GM19328 (cell line): ENCODE measurements at regions not wholly inside any gene's neighbourhood (a gene's known extent, or its start where the extent isn't known, plus 50 kb on each side); places are given as distances from the start of the nearest gene placed in this dataset.

Source experiments
- ATAC-seq: cut with Tn5 transposase; IDR thresholded peaks from one replicate; pipeline ENCODE4 v1.9.1; 2021; ENCODE audit warnings: mild to moderate bottlenecking, moderate library complexity; ENCODE audit not compliant: unreplicated experiment

DNA sequence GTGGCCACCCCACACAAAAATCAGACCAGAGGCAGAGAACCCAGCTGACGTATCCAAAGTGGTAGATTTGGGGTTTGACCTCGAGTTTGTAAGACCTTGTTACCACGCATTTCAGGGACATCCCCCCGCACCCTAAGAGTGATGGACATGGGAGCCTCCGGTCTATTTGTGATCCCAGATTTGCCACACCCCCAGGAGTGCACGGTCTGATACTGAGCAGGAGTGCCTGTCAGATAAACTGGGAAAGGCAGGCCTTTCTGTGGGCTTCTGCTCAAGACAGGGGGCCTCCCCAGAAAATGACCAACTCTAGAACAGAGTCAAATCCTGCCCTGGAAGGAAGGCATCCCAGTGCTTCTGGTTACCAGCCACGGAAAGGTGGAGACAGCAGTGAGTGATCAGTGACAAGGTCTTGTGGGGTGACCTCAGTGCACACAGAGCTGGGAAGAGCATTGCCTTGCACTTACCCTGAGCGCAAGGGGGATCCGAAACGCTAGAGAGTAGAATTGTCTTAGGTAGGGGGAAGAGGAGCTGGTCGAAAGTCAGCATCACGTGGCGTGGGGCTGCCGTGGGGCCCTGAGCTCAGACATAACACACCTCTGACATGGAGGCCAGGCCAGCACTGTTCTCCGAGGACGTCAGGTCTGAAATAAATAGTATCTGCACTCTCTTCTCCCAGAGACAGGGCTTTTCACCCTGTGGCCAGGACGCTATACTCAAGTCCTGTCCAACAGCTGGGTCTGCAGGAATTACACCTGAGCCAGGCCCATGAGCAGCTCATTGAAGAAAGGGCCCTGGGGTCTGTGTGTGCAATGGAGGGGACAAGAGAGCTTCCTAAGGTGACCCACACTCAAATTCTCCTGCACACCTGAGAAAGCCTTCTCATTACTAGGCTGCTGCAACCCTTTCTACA is 242.4 kb upstream of the SALL3 start:
- ATAC-seq: no peak

DNA sequence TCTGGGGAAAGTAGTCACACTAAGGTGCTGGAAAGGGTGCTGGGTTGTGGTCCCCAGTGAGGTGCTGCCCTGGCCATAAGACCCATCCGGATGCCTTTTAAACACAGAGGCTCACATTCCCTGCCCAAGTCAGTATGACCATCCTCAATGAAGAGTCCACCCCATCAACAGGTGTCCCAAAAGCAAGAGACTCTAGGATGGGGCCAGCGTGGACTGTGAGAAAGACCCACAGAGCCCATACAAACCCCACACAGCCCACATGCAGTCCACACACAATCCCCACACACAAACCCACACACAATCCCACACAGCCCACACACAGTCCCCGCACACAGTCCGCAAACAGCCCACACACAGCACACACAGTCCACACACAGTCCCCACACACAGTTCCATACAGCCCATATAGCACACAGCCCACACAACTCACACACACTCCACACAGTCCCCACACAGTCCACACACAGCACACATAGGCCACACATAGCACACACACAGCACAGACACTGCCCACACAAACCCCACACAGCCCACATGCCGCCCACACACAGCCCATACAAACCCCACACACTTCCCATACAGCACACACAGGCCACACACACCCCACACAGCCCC is 241.4 kb upstream of the SALL3 start:
- ATAC-seq: no peak

DNA sequence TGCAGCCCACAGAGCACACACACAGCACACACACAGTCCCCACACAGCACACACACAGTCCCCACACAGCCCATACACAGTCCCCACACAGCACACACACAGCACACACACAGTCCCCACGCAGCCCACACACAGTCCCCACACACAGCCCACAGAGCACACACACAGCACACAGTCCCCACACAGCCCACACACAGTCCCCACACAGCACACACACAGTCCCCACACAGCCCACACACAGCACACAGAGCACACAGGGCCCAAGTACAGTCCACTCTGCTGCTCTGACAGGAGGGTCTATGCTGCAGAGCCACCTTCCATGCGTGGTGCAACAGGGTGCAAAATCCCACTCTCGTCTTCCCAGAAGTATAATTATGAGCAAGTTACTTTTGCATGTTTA is 240.5 kb upstream of the SALL3 start:
- ATAC-seq: no peak

DNA sequence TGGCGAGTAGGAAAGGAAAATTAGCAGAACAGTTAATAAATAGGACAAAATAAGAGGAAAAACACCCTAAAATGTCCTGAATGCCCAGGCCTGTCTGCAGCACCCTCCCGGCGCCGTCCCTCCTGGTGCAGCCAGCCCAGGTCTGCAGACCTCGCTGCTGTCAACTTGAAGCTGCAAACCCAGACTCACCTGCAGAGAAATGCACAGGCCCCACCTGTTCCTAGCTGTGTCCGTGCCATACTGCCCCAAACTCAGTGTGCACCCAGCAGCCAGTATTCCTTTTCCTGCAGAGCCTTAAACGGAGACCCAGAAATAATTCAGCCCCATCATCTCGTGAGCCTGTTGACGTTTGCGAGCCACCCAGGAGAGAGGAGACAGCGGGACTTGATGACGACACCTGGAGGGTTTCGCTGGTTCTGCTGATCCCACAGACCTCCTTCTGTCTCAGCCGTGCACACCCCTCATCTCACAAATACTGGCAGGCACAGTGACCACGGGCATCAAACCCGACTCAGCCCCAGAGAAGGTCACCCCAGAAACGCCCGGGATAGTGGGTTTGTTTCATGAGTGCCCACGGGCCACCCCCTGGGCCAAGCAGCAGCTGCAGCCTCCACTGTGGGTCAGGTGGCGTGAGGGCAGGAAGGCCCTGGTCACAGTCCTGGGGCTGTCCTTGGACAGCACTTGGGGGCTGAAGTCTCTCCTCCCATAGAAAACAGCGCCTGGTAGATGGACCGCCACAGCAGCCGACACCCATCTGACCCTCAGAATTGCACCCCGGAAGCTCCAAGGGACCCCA is 239.5 kb upstream of the SALL3 start:
- no peak for ATAC-seq

DNA sequence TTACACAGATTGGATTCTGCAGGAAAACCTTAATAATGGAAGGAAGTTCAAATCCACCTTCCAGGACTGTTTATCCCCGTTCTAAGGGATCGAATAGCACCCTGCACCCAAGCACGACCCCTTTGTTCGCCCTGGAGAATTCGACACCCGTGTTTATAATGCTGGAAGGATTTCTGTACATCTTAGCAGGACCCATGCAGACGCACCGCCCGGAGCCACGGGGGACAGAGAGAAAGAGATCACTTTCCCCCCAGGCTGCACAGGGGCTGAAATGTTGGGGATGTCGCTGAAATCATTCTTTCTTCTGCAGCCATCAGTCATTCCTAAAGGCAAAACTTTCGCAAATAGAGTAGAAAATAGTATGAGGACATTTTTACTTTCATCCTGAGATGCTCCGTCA is 238.7 kb upstream of the SALL3 start:
- no peak for ATAC-seq

DNA sequence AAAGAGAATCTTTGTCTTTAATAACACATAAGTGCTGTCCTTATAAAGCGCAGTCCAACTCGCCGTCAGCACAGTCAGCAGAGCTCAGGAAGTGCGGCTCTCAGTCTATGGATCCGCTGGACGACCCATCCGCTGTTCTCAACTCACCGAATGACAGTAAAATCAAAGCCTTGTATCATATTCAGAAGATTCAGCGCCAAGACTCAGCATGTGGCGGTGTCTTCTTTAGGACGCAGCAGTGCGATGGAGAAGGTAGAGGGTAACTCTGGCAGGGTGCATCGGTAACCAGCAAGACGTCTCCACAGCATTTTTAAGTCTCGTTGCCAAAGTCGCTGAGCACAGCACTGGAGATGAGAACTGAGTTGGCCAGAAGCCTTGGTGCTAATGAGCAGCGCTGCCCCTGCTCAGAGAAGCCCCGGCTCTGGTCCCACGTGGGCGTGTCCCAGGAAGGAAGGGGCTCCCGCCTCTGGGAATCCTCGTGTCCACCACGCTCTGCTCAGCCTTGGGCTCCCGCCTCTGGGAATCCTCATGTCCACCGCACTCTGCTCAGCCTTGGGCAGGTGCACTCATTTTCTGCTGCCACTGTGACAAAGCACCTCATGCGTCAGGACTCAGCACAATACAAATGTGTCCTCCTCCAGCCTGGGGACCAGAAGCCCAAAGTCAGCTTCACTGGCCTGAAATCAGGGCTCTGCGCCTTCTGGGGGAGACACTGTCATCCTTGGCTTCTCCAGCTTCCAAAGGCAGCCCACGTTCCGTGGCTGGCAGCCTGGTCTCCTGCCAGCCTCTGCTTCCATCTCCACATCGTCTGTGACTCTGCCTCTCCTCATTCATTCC is 238.0 kb upstream of the SALL3 start:
- ATAC-seq: no peak

DNA sequence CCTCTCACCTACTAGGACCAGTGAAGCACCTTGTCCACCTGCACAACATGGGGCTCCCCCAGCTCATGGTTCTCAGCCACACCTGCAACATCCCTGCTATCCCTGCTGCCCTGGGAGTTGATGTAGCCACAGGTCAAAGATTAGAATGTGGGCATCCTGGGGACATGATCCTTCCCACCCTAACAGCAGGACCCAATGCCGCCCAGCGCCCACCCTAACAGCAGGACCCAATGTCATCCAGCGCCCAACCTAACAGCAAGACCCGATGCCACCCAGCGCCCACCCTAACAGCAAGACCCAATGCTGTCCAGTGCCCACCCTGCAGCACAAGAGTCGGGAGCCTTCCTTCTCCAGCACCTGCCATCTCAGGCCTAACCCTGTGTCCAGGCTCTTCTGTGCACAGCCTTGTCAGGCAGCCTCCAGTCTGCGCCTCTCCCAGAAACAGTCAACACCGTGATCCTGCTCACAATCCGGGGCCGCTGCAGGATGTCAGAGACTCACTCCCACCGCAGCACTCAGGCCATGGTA is 237.3 kb upstream of the SALL3 start:
- ATAC-seq: no peak

DNA sequence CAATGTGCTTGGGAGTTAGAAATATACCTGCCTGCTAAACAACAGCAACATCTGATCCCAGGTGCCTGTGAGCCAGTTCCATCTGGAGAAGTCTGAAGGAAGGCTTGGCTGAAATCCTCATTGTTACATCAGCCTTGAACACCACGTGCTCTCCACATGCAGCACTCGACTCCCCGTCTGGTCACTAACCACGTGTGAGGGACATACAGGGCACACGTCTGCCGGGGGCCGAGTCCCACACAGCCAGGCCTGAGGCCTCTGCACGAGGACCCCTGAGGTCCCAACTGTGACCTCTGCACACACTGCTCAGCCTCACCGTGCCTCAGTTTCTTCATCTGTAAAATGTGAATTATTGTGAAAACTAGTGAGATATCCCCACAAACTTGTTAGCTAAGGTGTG is 236.5 kb upstream of the SALL3 start:
- no peak for ATAC-seq

DNA sequence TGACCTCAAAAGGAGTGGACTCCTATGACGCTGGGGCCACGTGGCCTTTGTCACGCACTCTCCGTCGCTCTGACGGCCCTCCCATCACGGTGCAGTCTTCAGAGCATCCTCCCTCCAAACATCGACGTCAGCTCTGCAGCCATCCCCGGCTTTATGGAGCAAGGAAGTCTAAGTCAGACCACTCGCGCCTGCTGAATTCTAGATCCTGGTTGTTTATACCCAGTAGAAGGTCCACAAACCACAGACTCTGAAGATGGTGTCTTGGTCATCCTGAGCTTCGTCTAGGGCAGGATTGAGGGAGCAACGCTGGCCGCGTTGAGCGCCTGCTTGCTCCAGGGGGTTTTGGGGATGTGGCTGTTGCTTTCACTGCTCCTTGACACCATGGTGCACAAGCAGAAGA is 228.0 kb upstream of the SALL3 start:
- no peak for ATAC-seq

DNA sequence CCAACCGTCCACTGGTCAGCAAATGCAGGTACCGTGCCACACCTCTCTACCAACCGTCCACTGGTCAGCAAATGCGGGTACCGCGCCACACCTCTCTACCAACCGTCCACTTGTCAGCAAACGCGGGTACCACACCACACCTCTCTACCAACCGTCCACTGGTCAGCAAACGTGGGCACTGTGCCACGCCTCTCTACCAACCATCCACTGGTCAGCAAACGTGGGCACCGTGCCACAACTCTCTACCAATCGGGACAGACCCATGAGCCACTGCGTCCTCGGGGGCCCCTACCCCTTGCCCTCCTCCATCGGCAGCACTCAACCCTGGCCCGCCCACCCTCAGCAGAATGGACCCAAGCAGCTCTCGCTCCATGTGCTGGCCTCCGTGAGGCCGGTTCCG is 226.4 kb upstream of the SALL3 start:
- no peak for ATAC-seq

DNA sequence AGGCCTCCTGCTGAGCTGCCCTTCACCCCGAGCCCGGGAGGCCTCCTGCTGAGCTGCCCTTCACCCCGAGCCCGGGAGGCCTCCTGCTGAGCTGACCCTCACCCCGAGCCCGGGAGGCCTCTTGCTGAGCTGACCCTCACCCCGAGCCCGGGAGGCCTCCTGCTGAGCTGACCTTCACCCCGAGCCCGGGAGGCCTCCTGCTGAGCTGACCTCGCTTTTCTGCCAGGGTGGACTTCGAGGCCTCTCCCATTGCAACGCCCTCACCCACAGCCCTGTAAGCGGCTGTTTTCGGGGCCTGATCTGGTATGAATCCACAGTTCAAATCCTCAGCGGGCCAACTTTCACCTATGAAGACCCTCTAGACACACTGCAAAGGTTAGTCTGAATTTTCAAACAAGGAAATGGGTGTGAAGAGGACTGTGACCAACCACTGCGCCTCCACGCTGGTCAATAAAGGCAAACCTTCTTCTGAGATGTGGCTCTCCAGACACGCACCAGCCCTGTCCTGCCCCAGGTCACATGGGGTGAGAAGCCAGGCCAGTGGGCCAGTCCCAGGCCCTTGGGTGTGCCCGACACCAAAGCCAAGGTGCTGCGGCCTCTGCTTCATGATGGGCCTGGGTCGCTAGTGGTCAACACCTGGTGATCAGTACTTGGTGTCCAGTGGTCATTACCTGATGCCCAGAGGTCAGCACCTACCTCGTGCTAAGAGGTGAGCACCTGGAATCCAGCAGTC is 225.1 kb upstream of the SALL3 start:
- ATAC-seq: no peak

DNA sequence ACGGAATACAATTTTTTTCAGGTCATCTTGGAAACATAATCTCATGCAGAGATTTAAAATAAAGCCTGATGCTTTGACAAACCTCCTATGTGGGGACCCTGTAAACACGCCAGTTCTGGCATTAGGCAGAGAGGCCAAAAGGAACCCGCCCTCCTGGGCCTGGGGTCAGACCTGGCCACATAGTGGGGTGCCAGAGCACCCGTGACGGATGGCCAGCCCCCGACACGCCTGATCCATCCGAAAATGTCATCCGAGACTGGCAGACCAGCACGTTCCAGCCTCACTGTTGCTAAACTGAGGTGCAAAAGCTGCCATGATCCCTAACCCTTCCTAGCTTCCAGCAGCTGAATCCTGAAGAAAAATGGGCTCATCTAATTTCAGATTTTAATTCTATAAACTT is 222.6 kb upstream of the SALL3 start:
- ATAC-seq: no peak

DNA sequence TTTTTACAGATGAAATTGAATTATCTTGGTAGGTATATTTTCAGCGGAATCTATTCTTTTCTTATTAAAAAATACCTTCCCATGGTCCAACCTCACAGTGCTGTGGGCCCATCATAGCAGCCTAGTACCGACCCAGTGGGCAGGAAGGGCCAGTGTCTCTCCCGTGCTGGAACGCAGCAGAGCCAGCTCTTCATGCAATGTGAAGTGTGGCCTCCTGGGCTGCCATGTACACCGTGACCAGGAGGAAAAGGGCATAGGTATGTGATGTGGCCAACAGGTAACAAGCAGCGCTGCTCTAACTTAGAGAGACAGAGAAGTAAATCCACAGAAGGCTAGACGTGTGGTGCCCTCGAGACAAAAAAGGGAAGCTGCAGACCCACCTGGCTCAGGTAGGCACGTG is 221.1 kb upstream of the SALL3 start:
- no peak for ATAC-seq

DNA sequence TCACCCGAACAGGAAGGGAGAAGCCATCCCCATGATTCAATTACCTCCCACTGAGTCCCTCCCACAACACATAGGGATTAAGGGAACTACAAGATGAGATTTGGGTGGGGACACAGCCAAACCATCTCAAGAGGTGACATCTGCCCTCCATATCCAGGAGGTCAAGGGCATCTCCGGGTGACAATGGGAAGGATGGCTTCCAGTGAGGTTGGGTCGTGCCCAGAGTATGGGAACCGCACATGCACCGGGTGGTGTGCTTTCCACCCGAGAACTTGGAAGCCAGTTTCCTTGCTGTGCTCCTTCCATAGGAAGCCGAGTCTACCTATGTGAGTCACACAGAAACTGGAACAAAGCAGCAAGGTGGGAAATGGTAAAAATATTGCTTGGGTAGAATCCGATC is 216.9 kb upstream of the SALL3 start:
- no peak for ATAC-seq

DNA sequence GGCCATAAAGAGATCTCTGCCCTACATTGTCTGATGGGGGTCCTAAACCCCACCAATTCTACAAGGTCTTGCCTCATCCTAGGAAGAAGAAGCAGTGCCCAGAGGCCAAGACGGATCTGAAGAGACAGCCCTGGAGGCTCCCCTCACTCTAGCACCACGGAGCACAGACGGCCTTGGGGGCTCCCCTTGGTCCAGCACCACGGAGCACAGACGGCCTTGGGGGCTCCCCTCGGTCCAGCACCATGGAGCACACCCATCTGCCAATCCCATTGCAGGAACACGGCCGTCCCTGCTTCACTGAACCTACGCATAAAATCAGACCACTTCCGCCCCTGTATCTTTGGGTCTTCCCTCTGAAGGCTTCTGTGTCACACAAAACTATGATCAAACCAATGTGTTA is 215.1 kb upstream of the SALL3 start:
- no peak for ATAC-seq

DNA sequence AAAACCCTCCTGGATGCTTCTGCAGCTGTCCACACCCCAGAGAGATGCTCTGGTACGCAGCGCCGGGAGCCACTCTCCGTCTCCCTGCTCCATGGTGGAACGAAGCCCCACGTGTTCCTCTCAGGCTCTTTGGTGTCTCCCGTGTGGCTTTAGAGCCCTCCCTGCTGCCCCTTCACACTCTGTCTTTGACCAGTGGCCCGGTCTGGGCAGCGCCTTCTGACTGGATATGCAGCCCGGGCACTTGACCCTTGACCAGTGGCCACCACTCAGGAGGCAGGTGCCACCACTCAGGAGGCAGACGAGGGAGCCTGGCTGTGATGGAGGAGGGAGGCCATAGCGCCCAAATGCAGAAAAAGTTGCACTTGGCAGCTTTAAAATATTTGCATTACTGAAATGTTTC is 214.5 kb upstream of the SALL3 start:
- ATAC-seq: no peak

DNA sequence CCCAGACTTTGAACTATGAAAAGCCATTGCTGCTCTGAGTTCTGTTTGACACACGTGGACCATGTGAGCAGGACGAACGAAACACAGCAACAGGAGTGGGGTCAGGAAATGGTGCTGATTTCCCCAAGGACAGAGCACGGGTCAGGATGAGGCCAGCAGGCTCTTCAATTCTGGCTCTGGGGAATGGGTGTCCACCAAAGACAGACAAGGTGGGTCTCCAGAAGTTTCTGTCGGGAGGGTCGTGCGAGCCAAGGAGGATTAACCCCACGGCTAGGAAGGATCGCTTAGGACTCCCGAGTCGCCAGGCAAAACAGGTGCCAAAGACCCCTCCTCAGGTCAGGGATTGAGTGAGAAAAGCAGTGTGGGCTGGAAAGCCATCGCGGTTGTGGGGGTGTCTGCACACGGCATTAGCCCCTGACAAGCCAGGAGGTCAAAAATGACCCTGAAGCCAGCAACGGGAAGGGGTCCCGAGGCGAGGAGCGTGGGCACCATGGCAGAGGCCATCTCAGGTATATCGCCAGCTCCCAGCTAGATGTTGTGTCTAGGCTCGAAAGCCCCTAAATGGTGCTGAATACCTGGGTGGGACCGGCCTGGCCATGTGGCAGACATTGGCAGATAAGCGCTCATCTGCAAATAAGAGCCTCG is 213.9 kb upstream of the SALL3 start:
- ATAC-seq: no peak

DNA sequence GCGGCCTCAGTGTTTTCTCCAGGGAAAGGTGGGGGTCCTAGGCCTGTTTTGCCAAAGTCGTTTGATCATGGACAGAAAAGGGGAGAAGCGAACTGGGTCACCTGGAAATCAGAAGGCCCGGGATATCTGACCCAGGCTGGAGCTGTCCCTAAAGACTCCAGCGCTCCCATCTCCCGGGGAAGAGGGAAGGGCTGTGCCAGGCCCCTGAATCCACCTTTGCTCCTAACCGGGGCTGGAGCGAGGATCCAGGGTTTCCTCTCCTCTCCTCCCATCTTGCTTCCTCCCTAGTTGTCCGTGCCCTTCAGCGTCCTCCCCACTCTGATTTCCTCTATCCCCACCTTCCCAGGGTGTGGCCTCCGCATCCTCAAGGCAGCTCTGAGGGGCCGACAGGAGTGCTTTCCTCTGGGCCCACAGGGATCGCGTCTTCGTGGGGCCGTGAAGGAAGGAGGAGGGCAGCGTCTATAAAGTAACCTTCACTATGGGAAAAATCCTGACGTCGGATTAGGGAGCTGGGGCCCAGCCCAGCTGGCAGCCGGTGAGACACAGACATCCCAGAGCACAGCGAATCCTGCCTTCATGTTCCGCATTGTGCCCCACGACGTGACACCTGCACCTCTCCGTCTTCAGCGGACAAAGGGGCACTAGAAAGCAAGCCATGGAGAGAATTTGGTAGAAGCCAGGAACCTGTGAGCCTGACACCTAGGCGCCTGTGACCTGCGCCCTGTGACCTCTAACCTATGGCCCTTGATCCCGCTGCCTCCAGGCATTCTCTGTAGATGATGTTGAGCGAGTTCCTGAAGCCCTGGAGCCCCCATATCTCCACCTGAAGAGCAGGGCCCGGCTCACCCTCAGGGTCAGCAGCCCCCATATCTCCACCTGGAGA is 212.7 kb upstream of the SALL3 start:
- no peak for ATAC-seq
